Right lobe of liver (tissue), 4 donors: ENCODE measurements at regions not wholly inside any gene's neighbourhood (a gene's known extent, or its start where the extent isn't known, plus 50 kb on each side); places are given as distances from the start of the nearest gene placed in this dataset.

Experiments
- POLR2A ChIP-seq: fragments of 450-650 bp; IDR thresholded peaks from one replicate; pipeline ENCODE4 v1.6.1; 2017; ENCODE audit warnings: antibody characterized with exemption, mild to moderate bottlenecking
- TF ChIP-seq, protein P1 (sequence below), 4 donors: fragments of 200-600 bp in 3 of 4; fragments of 450-650 bp in 1 of 4; IDR thresholded peaks; one replicate each; pipeline versions ENCODE4 v1.5.1 to v1.8.0; 2016 to 2022; ENCODE audit warnings: antibody characterized with exemption in 4 of 4, mild to moderate bottlenecking in 2 of 4
- donor health status: DM: no; HTN: no; CAD: no.
- donor health status: DM: no; HTN: no; CAD: no.
- donor health status: DM: no; HTN: yes; CAD: no.

DNA sequence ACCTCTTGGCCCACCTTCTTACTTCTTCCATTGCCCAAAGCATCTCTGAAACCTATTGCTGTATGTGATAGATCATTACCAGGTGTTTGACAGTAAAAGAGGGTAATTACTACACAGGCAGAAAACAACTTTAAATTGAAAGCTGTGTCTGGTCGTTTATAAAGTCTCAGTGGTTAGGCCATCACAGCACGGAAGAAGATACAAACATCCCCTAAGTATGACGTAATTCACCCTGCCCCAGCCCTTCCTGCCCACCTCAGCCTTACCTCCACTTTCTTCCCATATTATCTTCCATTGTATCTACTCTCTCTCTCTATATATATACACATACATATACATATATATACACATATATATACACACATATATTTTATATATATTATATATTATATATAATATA is 805.8 kb upstream of the PABPC4L start:
- TF ChIP-seq, protein P1, sequence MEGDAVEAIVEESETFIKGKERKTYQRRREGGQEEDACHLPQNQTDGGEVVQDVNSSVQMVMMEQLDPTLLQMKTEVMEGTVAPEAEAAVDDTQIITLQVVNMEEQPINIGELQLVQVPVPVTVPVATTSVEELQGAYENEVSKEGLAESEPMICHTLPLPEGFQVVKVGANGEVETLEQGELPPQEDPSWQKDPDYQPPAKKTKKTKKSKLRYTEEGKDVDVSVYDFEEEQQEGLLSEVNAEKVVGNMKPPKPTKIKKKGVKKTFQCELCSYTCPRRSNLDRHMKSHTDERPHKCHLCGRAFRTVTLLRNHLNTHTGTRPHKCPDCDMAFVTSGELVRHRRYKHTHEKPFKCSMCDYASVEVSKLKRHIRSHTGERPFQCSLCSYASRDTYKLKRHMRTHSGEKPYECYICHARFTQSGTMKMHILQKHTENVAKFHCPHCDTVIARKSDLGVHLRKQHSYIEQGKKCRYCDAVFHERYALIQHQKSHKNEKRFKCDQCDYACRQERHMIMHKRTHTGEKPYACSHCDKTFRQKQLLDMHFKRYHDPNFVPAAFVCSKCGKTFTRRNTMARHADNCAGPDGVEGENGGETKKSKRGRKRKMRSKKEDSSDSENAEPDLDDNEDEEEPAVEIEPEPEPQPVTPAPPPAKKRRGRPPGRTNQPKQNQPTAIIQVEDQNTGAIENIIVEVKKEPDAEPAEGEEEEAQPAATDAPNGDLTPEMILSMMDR (IDR thresholded peaks at IDR 0.05), result no peak
- no peak for TF ChIP-seq POLR2A
